NCI-H1694 treated with DMSO at 0.1 percent for 48 hours (cell line): ENCODE measurements at regions not wholly inside any gene's neighbourhood (a gene's known extent, or its start where the extent isn't known, plus 50 kb on each side); places are given as distances from the start of the nearest gene placed in this dataset.

Experiments
- DNase-seq: peaks from one replicate; lab custom pipeline; 2025; lab: John Stamatoyannopoulos, UW

DNA sequence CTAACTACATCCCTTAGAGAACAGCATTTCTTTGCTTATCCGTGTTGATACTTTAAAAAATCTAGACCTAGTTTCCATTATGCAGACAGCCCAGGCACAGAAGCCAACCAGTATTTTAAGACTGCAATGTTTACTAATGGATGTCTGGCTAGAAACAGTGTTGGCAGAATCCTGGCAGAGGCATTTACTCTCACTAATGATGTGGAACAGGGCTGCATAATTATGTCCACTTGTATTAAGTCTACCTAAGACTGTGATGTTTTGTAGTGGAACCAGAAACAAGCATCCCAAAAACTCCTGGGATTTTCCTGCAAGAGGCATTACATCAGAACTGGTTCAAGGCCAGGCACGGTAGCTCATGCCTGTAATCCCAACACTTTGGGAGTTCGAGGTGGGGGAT is 50.2 kb upstream of the PICALM start:
- DNase-seq, result no peak
